Common myeloid progenitor, CD34-positive (primary cell): ENCODE measurements at regions not wholly inside any gene's neighbourhood (a gene's known extent, or its start where the extent isn't known, plus 50 kb on each side); places are given as distances from the start of the nearest gene placed in this dataset.

Experiments
- CTCF ChIA-PET: fragments of 350-600 bp; sonication (Branson Sonifier 250); formaldehyde crosslinking; loops from one replicate; lab custom pipeline; 2021; ENCODE audit warnings: antibody characterized with exemption; lab: Charles Lee
- POLR2A ChIA-PET: fragments of 350-600 bp; sonication (Branson Sonifier 250); formaldehyde crosslinking; loops from one replicate; lab custom pipeline; 2021; ENCODE audit warnings: antibody characterized with exemption; lab: Charles Lee
- DNase-seq, 3 donors: peaks; one replicate each; pipeline versions ENCODE4 v3.0.0 to v3.0.0-alpha.2; 2013
- H3K27ac ChIP-seq, 2 experiments: 1 replicate in 1 of 2; 2 replicates in 1 of 2; pipeline ENCODE4 v1.7.0; 2013; ENCODE audit warnings: inconsistent platforms in 2 of 2, low read length in 2 of 2, mild to moderate bottlenecking in 2 of 2, low read depth in 1 of 2, moderate library complexity in 1 of 2; ENCODE audit not compliant: severe bottlenecking in 2 of 2, insufficient read depth in 1 of 2, poor library complexity in 1 of 2
- H3K27me3 ChIP-seq, 5 experiments: replicated peaks in 2 of 5; 1 replicate in 3 of 5; 2 replicates in 2 of 5; pipeline versions ENCODE4 v1.6.1 to v1.7.0; 2013; ENCODE audit warnings: low read length in 4 of 5, mild to moderate bottlenecking in 2 of 5, moderate library complexity in 2 of 5, inconsistent platforms in 1 of 5; ENCODE audit not compliant: insufficient read depth in 5 of 5, control insufficient read depth in 4 of 5
- H3K36me3 ChIP-seq, 4 experiments: 1 replicate in 2 of 4; 2 replicates in 2 of 4; pipeline versions ENCODE4 v1.6.1 to v1.7.0; 2013; ENCODE audit warnings: low read length in 3 of 4, control low read depth in 1 of 4, mild to moderate bottlenecking in 1 of 4; ENCODE audit not compliant: control insufficient read depth in 4 of 4, insufficient read depth in 4 of 4
- H3K4me1 ChIP-seq, 4 experiments: 1 replicate in 3 of 4; 2 replicates in 1 of 4; pipeline versions ENCODE4 v1.6.1 to v1.7.1; 2013; ENCODE audit warnings: low read length in 3 of 4, mild to moderate bottlenecking in 3 of 4, control low read depth in 1 of 4, inconsistent platforms in 1 of 4, moderate library complexity in 1 of 4; ENCODE audit not compliant: control insufficient read depth in 4 of 4, insufficient read depth in 4 of 4; ENCODE audit errors: control extremely low read depth in 1 of 4
- H3K4me3 ChIP-seq, 7 experiments: 1 replicate in 4 of 7; 2 replicates in 3 of 7; pipeline versions ENCODE4 v1.5.1 to v1.7.0; 2013; ENCODE audit warnings: mild to moderate bottlenecking in 7 of 7, low read length in 6 of 7, moderate library complexity in 6 of 7, inconsistent platforms in 2 of 7, low read depth in 2 of 7, control low read depth in 1 of 7; ENCODE audit not compliant: insufficient read depth in 4 of 7, control insufficient read depth in 1 of 7; ENCODE audit errors: extremely low read depth in 1 of 7
- H3K9me3 ChIP-seq, 5 experiments: 1 replicate in 4 of 5; 2 replicates in 1 of 5; pipeline versions ENCODE4 v1.6.1 to v1.7.1; 2013; ENCODE audit warnings: low read length in 4 of 5, mild to moderate bottlenecking in 2 of 5, inconsistent platforms in 1 of 5, low read depth in 1 of 5, moderate library complexity in 1 of 5; ENCODE audit not compliant: control insufficient read depth in 4 of 5, insufficient read depth in 2 of 5; ENCODE audit errors: control extremely low read depth in 1 of 5
- WGBS: methylation state at CpG from one replicate; pipeline ENCODE4 v1.1.5; 2013; ENCODE audit not compliant: insufficient coverage; 5-methylcytosine and 5-hydroxymethylcytosine counted together

GRCh38 chrX:9171841-9172463 is 138.0 kb upstream of the FAM9B start:
- no peaks in the 10 kb centered on the region for H3K36me3 ChIP-seq
- no peak overlapping the region for H3K27ac ChIP-seq
- 89% methylated on average over 4 of the region's 7 CpGs for whole genome bisulfite sequencing
- no peaks in the 10 kb centered on the region for H3K27me3 ChIP-seq
- DNase-seq = no peak
- H3K9me3 ChIP-seq = peaks cover 0 to 3% (median 2%) of the 10 kb centered on the region in 5 experiments
- H3K4me1 ChIP-seq = no peaks in the 10 kb centered on the region
- ChIA-PET POLR2A (no interaction called here), CTCF (no interaction called here)
- no peak overlapping the region for H3K4me3 ChIP-seq

GRCh38 chrX:9172464-9172850 is 138.5 kb upstream of the FAM9B start:
- DNase-seq = no peak
- no peaks in the 10 kb centered on the region for H3K36me3 ChIP-seq
- CTCF ChIA-PET = no interaction called here
- H3K27ac ChIP-seq = no peak overlapping the region
- POLR2A ChIA-PET = no interaction called here
- WGBS = no CpG with 5 or more reads among the region's 6 CpGs
- no peak overlapping the region for H3K4me3 ChIP-seq
- H3K4me1 ChIP-seq = no peaks in the 10 kb centered on the region
- H3K9me3 ChIP-seq = peaks cover 0 to 3% (median 2%) of the 10 kb centered on the region in 5 experiments
- H3K27me3 ChIP-seq = no peaks in the 10 kb centered on the region

- H3K27ac ChIP-seq = no peak overlapping the region
- no peaks in the 10 kb centered on the region for H3K4me1 ChIP-seq
- H3K9me3 ChIP-seq = peaks cover 0 to 3% (median 0%) of the 10 kb centered on the region in 5 experiments
- peaks cover 0 to under 1% (median 0%) of the 10 kb centered on the region in 5 experiments for H3K27me3 ChIP-seq
- POLR2A ChIA-PET = no interaction called here
- CTCF ChIA-PET = no interaction called here
- H3K4me3 ChIP-seq = no peak overlapping the region
- no peak for DNase-seq
- 88% methylated on average over 3 of the region's 3 CpGs for WGBS
- no peaks in the 10 kb centered on the region for H3K36me3 ChIP-seq
Observed at GRCh38 chrX:9180623-9181022, 146.7 kb upstream of the FAM9B start.

- DNase-seq = no peak
- WGBS = 93% methylated on average over 2 of the region's 3 CpGs
- H3K27me3 ChIP-seq = peaks cover 0 to 11% (median 0%) of the 10 kb centered on the region in 5 experiments
- H3K9me3 ChIP-seq = peaks cover 0 to 3% (median 0%) of the 10 kb centered on the region in 5 experiments
- H3K4me1 ChIP-seq = no peaks in the 10 kb centered on the region
- POLR2A ChIA-PET = no interaction called here
- CTCF ChIA-PET = no interaction called here
- no peaks in the 10 kb centered on the region for H3K36me3 ChIP-seq
- no peak overlapping the region for H3K4me3 ChIP-seq
- H3K27ac ChIP-seq = no peak overlapping the region
Observed at GRCh38 chrX:9182041-9182440, 148.1 kb upstream of the FAM9B start.

GRCh38 chrX:9183481-9183880 is 149.6 kb upstream of the FAM9B start:
- H3K36me3 ChIP-seq = no peaks in the 10 kb centered on the region
- CTCF ChIA-PET = no interaction called here

GRCh38 chrX:9184211-9184610 is 150.3 kb upstream of the FAM9B start:
- H3K27ac ChIP-seq = no peak overlapping the region
- peaks cover 0 to 3% (median 0%) of the 10 kb centered on the region in 5 experiments for H3K9me3 ChIP-seq
- no peak for DNase-seq
- no peaks in the 10 kb centered on the region for H3K36me3 ChIP-seq
- POLR2A ChIA-PET = no interaction called here
- no peak overlapping the region for H3K4me3 ChIP-seq
- CTCF ChIA-PET = no interaction called here
- H3K27me3 ChIP-seq = peaks cover 0 to 12% (median 0%) of the 10 kb centered on the region in 5 experiments
- 83% methylated on average over 1 of the region's 4 CpGs for WGBS
- no peaks in the 10 kb centered on the region for H3K4me1 ChIP-seq

More at GRCh38 chrX:9183481-9183880, 149.6 kb upstream of the FAM9B start:
- peaks cover 0 to 11% (median 0%) of the 10 kb centered on the region in 5 experiments for H3K27me3 ChIP-seq
- no peaks in the 10 kb centered on the region for H3K4me1 ChIP-seq
- peaks cover 0 to 3% (median 0%) of the 10 kb centered on the region in 5 experiments for H3K9me3 ChIP-seq
- no peak for DNase-seq
- no peak overlapping the region for H3K27ac ChIP-seq
- POLR2A ChIA-PET = no interaction called here
- no peak overlapping the region for H3K4me3 ChIP-seq
- WGBS = 86% methylated on average over 2 of the region's 2 CpGs

- Histone ChIP-seq H3K9me3 (no peaks in the 10 kb centered on the region), H3K27ac (no peak overlapping the region), H3K4me1 (no peaks in the 10 kb centered on the region), H3K27me3 (peaks cover 0 to 17% (median 0%) of the 10 kb centered on the region in 5 experiments), H3K4me3 (no peak overlapping the region), H3K36me3 (no peaks in the 10 kb centered on the region)
- CTCF ChIA-PET = no interaction called here
- POLR2A ChIA-PET = interaction anchor here (0.7 kb wide), 1 partner anchor 249 kb away, joined by 3 read pairs; no protein-coding TSS in a partner anchor
- 84% methylated on average over 3 of the region's 3 CpGs for WGBS
- DNase-seq = no peak
Observed at GRCh38 chrX:9188117-9188516, 154.2 kb upstream of the FAM9B start.
